ENCODE measurements at regions not wholly inside any gene's neighbourhood (a gene's known extent, or its start where the extent isn't known, plus 50 kb on each side); places are given as distances from the start of the nearest gene placed in this dataset.

DNA sequence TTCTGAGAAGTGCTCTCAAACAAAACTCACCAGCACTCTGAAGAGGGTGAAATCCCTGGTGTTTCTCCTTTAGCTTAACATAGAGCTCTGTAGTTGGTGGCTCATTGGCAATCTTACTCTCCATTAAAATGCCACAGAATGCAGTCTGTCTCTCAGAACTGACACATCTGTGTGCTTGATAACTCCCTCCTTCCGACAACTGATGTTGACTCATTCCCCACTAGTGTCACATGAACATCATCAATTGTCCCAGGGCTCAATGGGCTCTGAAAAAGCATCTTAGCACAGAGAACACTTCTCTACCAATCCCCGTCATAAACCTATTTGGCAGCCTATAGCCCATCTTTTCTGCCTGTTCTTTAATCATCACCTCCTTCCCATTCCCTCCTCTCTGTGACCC lies 133.2 kb upstream of the ZC3H11B start:
- Histone ChIP-seq H3K27me3 (ENCODE audit: control insufficient read depth in 2 of 2, insufficient read depth in 2 of 2, low read length in 2 of 2) (no peaks in the 10 kb centered on the region), H3K36me3 (replicated peaks in 1 of 2; ENCODE audit: control insufficient read depth in 1 of 2, insufficient read depth in 2 of 2, low read length in 2 of 2) (no peaks in the 10 kb centered on the region), H4K20me1 (ENCODE audit: insufficient read depth, low read length) (no peaks in the 10 kb centered on the region), H3K4me3 (replicated peaks in 1 of 3; ENCODE audit: low read depth in 2 of 3, low read length in 3 of 3) (no peak overlapping the region), H2AFZ (ENCODE audit: insufficient read depth, low read depth, low read length, poor library complexity, severe bottlenecking) (no peak overlapping the region), H3K79me2 (ENCODE audit: insufficient read depth, low read length) (no peaks in the 10 kb centered on the region), H3K4me1 (ENCODE audit: control insufficient read depth in 1 of 2, insufficient read depth in 2 of 2, low read length in 2 of 2) (no peaks in the 10 kb centered on the region), H3K9ac (ENCODE audit: insufficient read depth, low read length, poor library complexity, severe bottlenecking) (no peak overlapping the region), H3K9me3 (replicated peaks in 1 of 2; ENCODE audit: control insufficient read depth in 1 of 2, insufficient read depth in 1 of 2, low read length in 2 of 2) (no peaks in the 10 kb centered on the region), H3K4me2 (replicated peaks; ENCODE audit: extremely low read depth, low read length, poor library complexity, severe bottlenecking) (no peak overlapping the region), H3K27ac (ENCODE audit: low read depth in 1 of 2, low read length in 2 of 2) (no peak overlapping the region)
- 100% methylated on average over 1 of the region's 2 CpGs for WGBS (ENCODE audit: insufficient coverage)
- H3K9me3 Mint-ChIP-seq, result peaks cover 0 to 13% (median 0%) of the 10 kb centered on the region in 7 donors
- H3K4me1 Mint-ChIP-seq, result no peaks in the 10 kb centered on the region
- H3K4me3 Mint-ChIP-seq, result no peak overlapping the region
- H3K27ac Mint-ChIP-seq, result no peak overlapping the region
- H3K36me3 Mint-ChIP-seq, result no peaks in the 10 kb centered on the region
- TF ChIP-seq, protein P1, sequence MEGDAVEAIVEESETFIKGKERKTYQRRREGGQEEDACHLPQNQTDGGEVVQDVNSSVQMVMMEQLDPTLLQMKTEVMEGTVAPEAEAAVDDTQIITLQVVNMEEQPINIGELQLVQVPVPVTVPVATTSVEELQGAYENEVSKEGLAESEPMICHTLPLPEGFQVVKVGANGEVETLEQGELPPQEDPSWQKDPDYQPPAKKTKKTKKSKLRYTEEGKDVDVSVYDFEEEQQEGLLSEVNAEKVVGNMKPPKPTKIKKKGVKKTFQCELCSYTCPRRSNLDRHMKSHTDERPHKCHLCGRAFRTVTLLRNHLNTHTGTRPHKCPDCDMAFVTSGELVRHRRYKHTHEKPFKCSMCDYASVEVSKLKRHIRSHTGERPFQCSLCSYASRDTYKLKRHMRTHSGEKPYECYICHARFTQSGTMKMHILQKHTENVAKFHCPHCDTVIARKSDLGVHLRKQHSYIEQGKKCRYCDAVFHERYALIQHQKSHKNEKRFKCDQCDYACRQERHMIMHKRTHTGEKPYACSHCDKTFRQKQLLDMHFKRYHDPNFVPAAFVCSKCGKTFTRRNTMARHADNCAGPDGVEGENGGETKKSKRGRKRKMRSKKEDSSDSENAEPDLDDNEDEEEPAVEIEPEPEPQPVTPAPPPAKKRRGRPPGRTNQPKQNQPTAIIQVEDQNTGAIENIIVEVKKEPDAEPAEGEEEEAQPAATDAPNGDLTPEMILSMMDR (IDR thresholded peaks at IDR 0.05), result no peak
- H3K27me3 Mint-ChIP-seq (ENCODE audit: low read depth in 3 of 3), result no peaks in the 10 kb centered on the region
- no peak for DNase-seq
- intact Hi-C loops (cut with micrococcal nuclease), result no loop called here

DNA sequence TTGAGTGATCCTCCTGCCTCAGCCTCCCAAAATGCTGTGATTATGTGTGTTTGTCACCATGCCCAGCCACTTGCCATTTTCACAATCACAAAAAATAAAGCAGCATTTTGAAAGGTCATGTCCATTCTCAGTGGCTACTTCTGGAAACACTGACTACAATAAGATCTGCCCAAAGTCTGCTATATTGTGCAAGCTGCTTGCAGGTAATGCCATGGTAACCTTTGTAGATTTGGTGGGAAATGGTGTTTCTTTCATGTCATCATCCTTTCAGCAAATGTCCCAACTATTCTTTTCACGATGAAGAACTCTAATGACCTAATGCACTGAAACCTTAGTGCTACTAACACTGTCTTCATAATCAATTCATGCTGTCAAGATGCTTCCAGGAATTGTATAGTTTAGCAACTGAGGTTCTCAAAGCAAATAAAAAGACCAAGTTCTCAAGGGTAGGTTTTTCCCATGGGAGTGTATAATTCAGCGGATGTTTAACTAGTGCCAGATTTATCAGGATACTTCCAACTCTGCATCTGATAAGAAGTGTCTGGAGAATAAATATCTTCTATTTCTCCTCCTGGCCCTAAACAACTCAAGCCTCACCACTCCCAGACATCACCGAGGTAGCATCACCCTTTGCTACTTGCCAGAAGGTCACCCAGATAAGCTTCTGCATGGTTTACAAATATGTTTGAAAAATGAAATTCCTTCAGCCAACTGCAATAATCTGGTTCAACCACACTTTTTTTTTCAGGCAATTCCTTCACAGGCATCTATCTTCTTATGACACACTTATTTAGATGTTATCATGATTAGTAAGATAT lies 132.0 kb upstream of the ZC3H11B start:
- Histone ChIP-seq H3K36me3 (replicated peaks in 1 of 2; ENCODE audit: control insufficient read depth in 1 of 2, insufficient read depth in 2 of 2, low read length in 2 of 2) (no peaks in the 10 kb centered on the region), H2AFZ (ENCODE audit: insufficient read depth, low read depth, low read length, poor library complexity, severe bottlenecking) (no peak overlapping the region), H3K4me3 (replicated peaks in 1 of 3; ENCODE audit: low read depth in 2 of 3, low read length in 3 of 3) (no peak overlapping the region), H3K4me2 (replicated peaks; ENCODE audit: extremely low read depth, low read length, poor library complexity, severe bottlenecking) (no peak overlapping the region), H3K9ac (ENCODE audit: insufficient read depth, low read length, poor library complexity, severe bottlenecking) (no peak overlapping the region), H4K20me1 (ENCODE audit: insufficient read depth, low read length) (no peaks in the 10 kb centered on the region), H3K27ac (ENCODE audit: low read depth in 1 of 2, low read length in 2 of 2) (no peak overlapping the region), H3K27me3 (ENCODE audit: control insufficient read depth in 2 of 2, insufficient read depth in 2 of 2, low read length in 2 of 2) (no peaks in the 10 kb centered on the region), H3K9me3 (replicated peaks in 1 of 2; ENCODE audit: control insufficient read depth in 1 of 2, insufficient read depth in 1 of 2, low read length in 2 of 2) (no peaks in the 10 kb centered on the region), H3K4me1 (ENCODE audit: control insufficient read depth in 1 of 2, insufficient read depth in 2 of 2, low read length in 2 of 2) (no peaks in the 10 kb centered on the region), H3K79me2 (ENCODE audit: insufficient read depth, low read length) (no peaks in the 10 kb centered on the region)
- no peak overlapping the region for H3K4me3 Mint-ChIP-seq
- H3K9me3 Mint-ChIP-seq, result peaks cover 0 to 13% (median 0%) of the 10 kb centered on the region in 7 donors
- H3K4me1 Mint-ChIP-seq, result no peaks in the 10 kb centered on the region
- no CpG with 5 or more reads among the region's 3 CpGs for WGBS (ENCODE audit: insufficient coverage)
- H3K27me3 Mint-ChIP-seq (ENCODE audit: low read depth in 3 of 3), result no peaks in the 10 kb centered on the region
- intact Hi-C loops (cut with micrococcal nuclease), result no loop called here
- H3K27ac Mint-ChIP-seq, result no peak overlapping the region
- no peaks in the 10 kb centered on the region for H3K36me3 Mint-ChIP-seq
- TF ChIP-seq, protein P1 (IDR thresholded peaks at IDR 0.05), result no peak
- DNase-seq, result no peak
